Loucy (cell line): ENCODE measurements at regions not wholly inside any gene's neighbourhood (a gene's known extent, or its start where the extent isn't known, plus 50 kb on each side); places are given as distances from the start of the nearest gene placed in this dataset.

ENCODE experiments used
- H2AFZ ChIP-seq: fragments of 200-600 bp; sonication (generic); 2 replicates; pipeline ENCODE4 v1.6.0; 2016; ENCODE audit warnings: antibody characterized with exemption, mild to moderate bottlenecking, low read length, moderate library complexity
- H3F3A ChIP-seq: fragments of 200-600 bp; 2 replicates; pipeline ENCODE4 v1.6.0; 2016; ENCODE audit warnings: antibody characterized with exemption, low read depth, mild to moderate bottlenecking
- H3K27me3 ChIP-seq: fragments of 200-600 bp; sonication (generic); 2 replicates; pipeline ENCODE4 v1.6.1; 2014; ENCODE audit warnings: low read length, mild to moderate bottlenecking; ENCODE audit not compliant: insufficient read depth, poor library complexity, severe bottlenecking
- H3K36me3 ChIP-seq: fragments of 200-600 bp; sonication (generic); 2 replicates; pipeline ENCODE4 v1.6.1; 2016; ENCODE audit warnings: low read length; ENCODE audit not compliant: insufficient read depth
- H3K4me1 ChIP-seq: fragments of 200-600 bp; sonication (generic); 2 replicates; pipeline ENCODE4 v1.5.1; 2014; ENCODE audit warnings: low read length, mild to moderate bottlenecking; ENCODE audit not compliant: insufficient read depth, poor library complexity, severe bottlenecking
- H3K4me2 ChIP-seq: fragments of 200-600 bp; sonication (generic); 2 replicates; pipeline ENCODE4 v1.6.0; 2014; ENCODE audit warnings: antibody characterized with exemption, low read length, low read depth, mild to moderate bottlenecking; ENCODE audit not compliant: poor library complexity, severe bottlenecking
- H3K4me3 ChIP-seq: fragments of 200-600 bp; sonication (generic); 2 replicates; pipeline ENCODE4 v1.5.1; 2014; ENCODE audit warnings: low read length, mild to moderate bottlenecking, mixed read lengths; ENCODE audit not compliant: poor library complexity, severe bottlenecking
- H3K79me2 ChIP-seq: fragments of 200-600 bp; sonication (generic); 2 replicates; pipeline ENCODE4 v1.6.1; 2014; ENCODE audit warnings: low read length; ENCODE audit not compliant: insufficient read depth
- H3K9ac ChIP-seq: fragments of 200-600 bp; sonication (generic); 2 replicates; pipeline ENCODE4 v1.6.0; 2014; ENCODE audit warnings: mild to moderate bottlenecking, low read depth, low read length, moderate library complexity; ENCODE audit not compliant: poor library complexity, severe bottlenecking
- H3K9me2 ChIP-seq: fragments of 200-600 bp; sonication (generic); replicated peaks from 2 replicates; pipeline ENCODE4 v1.6.1; 2016; ENCODE audit warnings: low read depth, low read length, mixed read lengths
- H3K9me3 ChIP-seq: fragments of 200-600 bp; sonication (generic); 2 replicates; pipeline ENCODE4 v1.6.1; 2014; ENCODE audit warnings: mild to moderate bottlenecking, antibody characterized with exemption, low read length, low read depth; ENCODE audit not compliant: insufficient read depth
- H4K20me1 ChIP-seq: fragments of 200-600 bp; sonication (generic); 2 replicates; pipeline ENCODE4 v1.6.0; 2014; ENCODE audit warnings: antibody characterized with exemption, low read length, mild to moderate bottlenecking; ENCODE audit not compliant: insufficient read depth, poor library complexity, severe bottlenecking
- EZH2phosphoT487 ChIP-seq: fragments of 200-600 bp; IDR thresholded peaks from 2 replicates; pipeline ENCODE4 v1.6.1; 2018; ENCODE audit warnings: antibody characterized with exemption, mild to moderate bottlenecking, moderate library complexity, borderline replicate concordance
- TF ChIP-seq, protein P1 (sequence below): fragments of 200-600 bp; sonication (generic); conservative IDR thresholded peaks from 2 replicates; pipeline ENCODE4 v1.5.1; 2014; ENCODE audit warnings: mild to moderate bottlenecking, antibody characterized with exemption, low read length

DNA sequence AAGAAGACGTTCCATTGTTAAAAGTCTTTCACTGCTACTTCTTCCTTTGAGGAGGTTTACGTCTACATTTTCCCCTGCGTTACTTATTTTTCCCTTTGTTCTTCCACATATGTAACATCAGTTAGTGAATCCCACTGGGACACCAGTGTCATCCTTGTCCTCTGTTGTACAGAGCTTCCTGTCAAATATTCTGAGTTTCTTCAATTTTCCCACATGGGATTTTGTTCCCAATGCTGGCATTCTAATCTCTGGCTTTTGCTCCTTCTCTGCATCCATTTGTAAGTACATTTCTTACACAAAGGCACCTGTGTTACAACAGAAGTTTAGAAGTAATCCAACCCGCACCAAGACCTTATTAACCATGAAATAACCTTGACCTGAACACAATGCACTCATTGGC lies 627.4 kb upstream of the PFKP start:
- Histone ChIP-seq H3K4me1 (no peaks in the 10 kb centered on the region), H3K9ac (no peak overlapping the region), H3K36me3 (no peaks in the 10 kb centered on the region), H3K9me2 (no peaks in the 10 kb centered on the region), H3K27me3 (no peaks in the 10 kb centered on the region), H4K20me1 (no peaks in the 10 kb centered on the region), H3K4me2 (no peak overlapping the region), H3F3A (no peaks in the 10 kb centered on the region), H3K79me2 (no peaks in the 10 kb centered on the region), H2AFZ (no peak overlapping the region), H3K4me3 (no peak overlapping the region), H3K9me3 (no peaks in the 10 kb centered on the region)
- TF ChIP-seq, protein P1, sequence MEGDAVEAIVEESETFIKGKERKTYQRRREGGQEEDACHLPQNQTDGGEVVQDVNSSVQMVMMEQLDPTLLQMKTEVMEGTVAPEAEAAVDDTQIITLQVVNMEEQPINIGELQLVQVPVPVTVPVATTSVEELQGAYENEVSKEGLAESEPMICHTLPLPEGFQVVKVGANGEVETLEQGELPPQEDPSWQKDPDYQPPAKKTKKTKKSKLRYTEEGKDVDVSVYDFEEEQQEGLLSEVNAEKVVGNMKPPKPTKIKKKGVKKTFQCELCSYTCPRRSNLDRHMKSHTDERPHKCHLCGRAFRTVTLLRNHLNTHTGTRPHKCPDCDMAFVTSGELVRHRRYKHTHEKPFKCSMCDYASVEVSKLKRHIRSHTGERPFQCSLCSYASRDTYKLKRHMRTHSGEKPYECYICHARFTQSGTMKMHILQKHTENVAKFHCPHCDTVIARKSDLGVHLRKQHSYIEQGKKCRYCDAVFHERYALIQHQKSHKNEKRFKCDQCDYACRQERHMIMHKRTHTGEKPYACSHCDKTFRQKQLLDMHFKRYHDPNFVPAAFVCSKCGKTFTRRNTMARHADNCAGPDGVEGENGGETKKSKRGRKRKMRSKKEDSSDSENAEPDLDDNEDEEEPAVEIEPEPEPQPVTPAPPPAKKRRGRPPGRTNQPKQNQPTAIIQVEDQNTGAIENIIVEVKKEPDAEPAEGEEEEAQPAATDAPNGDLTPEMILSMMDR = no peak
- no peak for TF ChIP-seq EZH2phosphoT487

DNA sequence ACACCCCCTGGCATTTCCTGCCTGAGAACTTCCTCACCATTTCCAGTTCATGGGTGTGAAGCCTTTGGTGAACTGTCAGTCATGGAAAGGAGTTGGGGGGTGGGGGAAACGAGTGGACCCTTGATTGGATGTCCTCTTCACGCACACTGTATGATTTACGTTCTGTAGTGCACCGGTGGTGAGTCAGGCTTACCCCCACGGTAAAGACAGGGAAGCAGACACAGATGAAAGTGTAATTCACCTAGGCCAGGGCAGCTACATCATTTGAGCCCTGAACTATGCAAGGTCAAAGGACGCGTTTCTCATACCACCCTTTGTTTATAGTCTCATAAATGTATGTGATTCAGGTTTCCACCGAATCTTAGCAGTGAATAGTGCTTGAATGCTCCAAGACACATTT lies 628.3 kb upstream of the PFKP start:
- no peak overlapping the region for H3K4me2 ChIP-seq
- no peaks in the 10 kb centered on the region for H3F3A ChIP-seq
- H3K4me3 ChIP-seq = no peak overlapping the region
- no peaks in the 10 kb centered on the region for H3K27me3 ChIP-seq
- no peaks in the 10 kb centered on the region for H3K4me1 ChIP-seq
- no peak overlapping the region for H3K9ac ChIP-seq
- no peak overlapping the region for H2AFZ ChIP-seq
- no peaks in the 10 kb centered on the region for H3K9me2 ChIP-seq
- H3K36me3 ChIP-seq = no peaks in the 10 kb centered on the region
- no peaks in the 10 kb centered on the region for H3K9me3 ChIP-seq
- no peak for TF ChIP-seq EZH2phosphoT487
- TF ChIP-seq, protein P1 = no peak
- H4K20me1 ChIP-seq = no peaks in the 10 kb centered on the region
- H3K79me2 ChIP-seq = no peaks in the 10 kb centered on the region

DNA sequence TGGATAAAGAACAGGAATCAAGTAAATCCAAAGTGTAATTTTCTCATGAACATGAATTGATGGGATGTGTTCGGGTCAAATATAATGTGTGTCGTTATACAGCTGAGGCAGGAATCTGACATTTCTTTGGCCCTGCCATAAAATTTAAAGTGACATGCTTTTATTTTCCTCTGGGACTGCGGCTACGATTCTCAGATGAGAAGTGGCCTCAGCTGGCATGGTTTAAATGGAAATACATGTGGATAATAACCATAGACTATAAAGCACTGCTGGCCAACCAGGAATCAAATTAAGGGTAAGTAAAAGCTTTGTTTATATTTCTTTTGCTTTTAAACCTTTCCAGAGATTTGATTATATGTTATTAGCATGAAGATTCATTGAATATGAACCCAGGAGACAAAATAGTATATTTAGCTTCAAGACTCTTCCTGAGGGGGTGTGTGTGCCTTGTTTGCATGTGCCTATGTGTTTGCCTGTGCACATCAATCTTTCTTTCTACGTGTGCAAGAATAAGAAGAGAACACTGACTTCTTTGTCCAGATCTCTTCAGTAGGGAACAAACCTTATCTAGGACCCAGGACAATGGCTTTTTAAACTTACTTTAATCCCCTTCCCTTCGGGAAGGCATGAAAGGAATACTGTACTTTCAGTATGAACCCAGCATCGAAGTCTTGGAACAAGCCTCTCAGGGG lies 629.0 kb upstream of the PFKP start:
- no peaks in the 10 kb centered on the region for H3K79me2 ChIP-seq
- no peaks in the 10 kb centered on the region for H3K9me2 ChIP-seq
- no peak overlapping the region for H3K4me2 ChIP-seq
- H4K20me1 ChIP-seq = no peaks in the 10 kb centered on the region
- no peaks in the 10 kb centered on the region for H3F3A ChIP-seq
- no peaks in the 10 kb centered on the region for H3K4me1 ChIP-seq
- no peaks in the 10 kb centered on the region for H3K9me3 ChIP-seq
- TF ChIP-seq, protein P1 = no peak
- H3K27me3 ChIP-seq = no peaks in the 10 kb centered on the region
- no peak overlapping the region for H3K9ac ChIP-seq
- H3K36me3 ChIP-seq = no peaks in the 10 kb centered on the region
- no peak overlapping the region for H2AFZ ChIP-seq
- no peak overlapping the region for H3K4me3 ChIP-seq
